ENCODE measurements at regions not wholly inside any gene's neighbourhood (a gene's known extent, or its start where the extent isn't known, plus 50 kb on each side); places are given as distances from the start of the nearest gene placed in this dataset.

- TF ChIP-seq CTCF (IDR thresholded peaks at IDR 0.05; ENCODE audit: insufficient read depth, low read length, poor library complexity, severe bottlenecking) (no peak), EZH2phosphoT487 (conservative IDR thresholded peaks at IDR 0.05; ENCODE audit: low read length) (no peak)
These were observed 69.9 kb downstream of the PTHLH start for GRCh38 chr12:27902651-27903050.
